BE2C (cell line): ENCODE measurements at regions not wholly inside any gene's neighbourhood (a gene's known extent, or its start where the extent isn't known, plus 50 kb on each side); places are given as distances from the start of the nearest gene placed in this dataset.

Source experiments
- DNase-seq: peaks from one replicate; pipeline ENCODE4 v3.0.0-alpha.2; 2020
- H3K27me3 ChIP-seq: fragments of 250-450 bp; sonication (Bioruptor Pico); 2 replicates; pipeline ENCODE4 v1.5.1; 2020; ENCODE audit warnings: mild to moderate bottlenecking
- H3K36me3 ChIP-seq: fragments of 250-450 bp; sonication (Bioruptor Pico); 2 replicates; pipeline ENCODE4 v1.5.1; 2020; ENCODE audit warnings: mild to moderate bottlenecking
- H3K4me1 ChIP-seq: fragments of 250-450 bp; sonication (Bioruptor Pico); 2 replicates; pipeline ENCODE4 v1.5.1; 2020
- H3K4me3 ChIP-seq: 2 replicates; pipeline ENCODE4 v1.5.1; 2011; ENCODE audit warnings: low read depth, low read length
- H3K9me3 ChIP-seq: fragments of 250-450 bp; sonication (Bioruptor Pico); 2 replicates; pipeline ENCODE4 v1.5.1; 2020
- CTCF ChIP-seq: IDR thresholded peaks from 2 replicates; pipeline ENCODE4 v1.5.1; 2012; ENCODE audit warnings: mild to moderate bottlenecking, low read depth, low read length

GRCh38 chr14:66105815-66106214, 380.4 kb upstream of the CCDC196 start:
- TF ChIP-seq CTCF: no peak
- no peaks in the 10 kb centered on the region; the same call in 1 of the 2 replicates for H3K4me1 ChIP-seq
- no peaks in the 10 kb centered on the region for H3K27me3 ChIP-seq
- no peaks in the 10 kb centered on the region for H3K36me3 ChIP-seq
- DNase-seq: no peak
- no peak overlapping the region for H3K4me3 ChIP-seq
- no peaks in the 10 kb centered on the region; the same call in 1 of the 2 replicates for H3K9me3 ChIP-seq

- Histone ChIP-seq H3K36me3 (no peaks in the 10 kb centered on the region), H3K4me1 (no peaks in the 10 kb centered on the region), H3K4me3 (no peak overlapping the region), H3K9me3 (no peaks in the 10 kb centered on the region; the same call in 1 of the 2 replicates), H3K27me3 (no peaks in the 10 kb centered on the region)
- DNase-seq: no peak
- no peak for TF ChIP-seq CTCF
Observed at GRCh38 chr14:66109426-66109825, 376.7 kb upstream of the CCDC196 start.

GRCh38 chr14:66111891-66112290, 374.3 kb upstream of the CCDC196 start:
- Histone ChIP-seq H3K9me3 (no peaks in the 10 kb centered on the region; the same call in 1 of the 2 replicates), H3K36me3 (no peaks in the 10 kb centered on the region), H3K4me1 (no peaks in the 10 kb centered on the region), H3K4me3 (no peak overlapping the region), H3K27me3 (no peaks in the 10 kb centered on the region)
- DNase-seq: no peak
- no peak for TF ChIP-seq CTCF

GRCh38 chr14:66114071-66114470, 372.1 kb upstream of the CCDC196 start:
- TF ChIP-seq CTCF: no peak
- H3K4me1 ChIP-seq: no peaks in the 10 kb centered on the region
- H3K36me3 ChIP-seq: no peaks in the 10 kb centered on the region
- no peak for DNase-seq
- H3K4me3 ChIP-seq: no peak overlapping the region
- H3K9me3 ChIP-seq: no peaks in the 10 kb centered on the region; the same call in 1 of the 2 replicates
- H3K27me3 ChIP-seq: no peaks in the 10 kb centered on the region

- H3K36me3 ChIP-seq: no peaks in the 10 kb centered on the region
- DNase-seq: no peak
- H3K4me1 ChIP-seq: peaks cover 9% of the 10 kb centered on the region
- no peak overlapping the region for H3K4me3 ChIP-seq
- TF ChIP-seq CTCF: no peak
- H3K27me3 ChIP-seq: no peaks in the 10 kb centered on the region
- H3K9me3 ChIP-seq: no peaks in the 10 kb centered on the region; the same call in 1 of the 2 replicates
Observed at GRCh38 chr14:66115740-66116502, 370.2 kb upstream of the CCDC196 start.

- Histone ChIP-seq H3K9me3 (no peaks in the 10 kb centered on the region), H3K36me3 (no peaks in the 10 kb centered on the region), H3K4me1 (peaks cover 10% of the 10 kb centered on the region), H3K4me3 (no peak overlapping the region), H3K27me3 (no peaks in the 10 kb centered on the region)
- no peak for TF ChIP-seq CTCF
- no peak for DNase-seq
Observed at GRCh38 chr14:66116732-66117131, 369.4 kb upstream of the CCDC196 start.
